D721Med (cell line): ENCODE measurements at regions not wholly inside any gene's neighbourhood (a gene's known extent, or its start where the extent isn't known, plus 50 kb on each side); places are given as distances from the start of the nearest gene placed in this dataset.

Experiments used
- DNase-seq: peaks from one replicate; pipeline ENCODE4 v3.0.0; 2011; ENCODE audit warnings: low spot score; ENCODE audit not compliant: insufficient read length
- FAIRE-seq: peaks from 2 replicates; lab custom pipeline; 2011; peaks lifted over from hg19 to GRCh38; lab: Jason Lieb, UNC
- TF ChIP-seq, protein P1 (sequence below): IDR thresholded peaks from 2 replicates; pipeline ENCODE4 v1.5.1; 2012; ENCODE audit warnings: mild to moderate bottlenecking, control low read depth; ENCODE audit not compliant: insufficient read depth; ENCODE audit errors: missing control alignments

DNA sequence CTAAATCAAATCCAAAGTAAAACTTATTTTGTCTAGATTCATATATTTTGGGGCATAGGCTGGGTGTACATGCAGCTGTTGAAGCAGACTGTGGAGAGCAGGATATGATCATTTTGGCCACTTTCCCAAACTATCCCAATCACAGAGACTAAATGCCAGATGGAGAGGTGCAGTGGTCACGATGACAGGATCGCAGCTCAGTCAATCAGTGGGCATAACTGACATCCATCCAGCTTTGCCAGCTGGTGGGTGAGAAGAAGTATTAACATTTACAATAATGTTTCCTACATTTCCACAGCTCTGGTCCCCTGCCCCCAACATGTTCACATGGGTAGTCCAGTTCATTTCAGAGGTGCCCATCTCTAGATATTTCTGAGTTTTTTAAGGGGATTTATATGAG, 255.5 kb upstream of the SESN3 start:
- TF ChIP-seq, protein P1, sequence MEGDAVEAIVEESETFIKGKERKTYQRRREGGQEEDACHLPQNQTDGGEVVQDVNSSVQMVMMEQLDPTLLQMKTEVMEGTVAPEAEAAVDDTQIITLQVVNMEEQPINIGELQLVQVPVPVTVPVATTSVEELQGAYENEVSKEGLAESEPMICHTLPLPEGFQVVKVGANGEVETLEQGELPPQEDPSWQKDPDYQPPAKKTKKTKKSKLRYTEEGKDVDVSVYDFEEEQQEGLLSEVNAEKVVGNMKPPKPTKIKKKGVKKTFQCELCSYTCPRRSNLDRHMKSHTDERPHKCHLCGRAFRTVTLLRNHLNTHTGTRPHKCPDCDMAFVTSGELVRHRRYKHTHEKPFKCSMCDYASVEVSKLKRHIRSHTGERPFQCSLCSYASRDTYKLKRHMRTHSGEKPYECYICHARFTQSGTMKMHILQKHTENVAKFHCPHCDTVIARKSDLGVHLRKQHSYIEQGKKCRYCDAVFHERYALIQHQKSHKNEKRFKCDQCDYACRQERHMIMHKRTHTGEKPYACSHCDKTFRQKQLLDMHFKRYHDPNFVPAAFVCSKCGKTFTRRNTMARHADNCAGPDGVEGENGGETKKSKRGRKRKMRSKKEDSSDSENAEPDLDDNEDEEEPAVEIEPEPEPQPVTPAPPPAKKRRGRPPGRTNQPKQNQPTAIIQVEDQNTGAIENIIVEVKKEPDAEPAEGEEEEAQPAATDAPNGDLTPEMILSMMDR = no peak
- no peak for FAIRE-seq
- no peak for DNase-seq

DNA sequence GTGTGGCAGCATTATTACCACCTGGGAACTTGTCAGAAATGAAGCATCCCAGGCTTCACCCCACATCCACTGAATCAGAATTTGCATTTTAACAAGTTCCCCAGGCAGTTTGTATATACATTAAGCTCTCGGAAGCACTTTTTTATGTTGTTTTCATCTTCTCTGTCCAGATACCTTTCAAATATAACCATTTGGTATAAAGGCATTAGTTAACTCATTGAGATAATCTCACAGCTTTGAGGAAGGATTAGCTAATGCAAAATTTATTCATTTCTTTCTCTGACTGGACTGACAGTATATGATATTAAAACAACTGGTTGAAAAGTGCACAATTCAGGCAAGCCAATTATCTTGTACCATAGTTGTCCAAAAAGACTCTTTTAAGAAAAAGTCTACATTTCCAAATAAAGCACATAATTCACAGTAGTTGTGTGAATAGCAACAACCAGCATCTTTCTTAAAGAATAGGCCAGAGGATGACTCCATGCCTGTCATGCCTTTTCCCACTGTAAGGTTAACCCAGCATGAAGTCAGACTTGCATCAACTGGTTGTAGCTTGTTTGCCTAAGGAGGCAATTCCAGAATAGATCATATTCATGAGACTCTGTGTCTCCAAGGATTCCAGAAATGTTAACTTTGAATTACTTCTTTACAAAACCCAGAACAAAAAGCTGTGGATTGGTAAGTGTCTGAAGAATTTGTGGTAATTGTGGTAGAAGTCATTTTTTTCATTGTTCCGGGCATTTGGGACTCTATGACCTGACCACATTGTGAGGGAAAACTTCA, 254.3 kb upstream of the SESN3 start:
- TF ChIP-seq, protein P1 = no peak
- DNase-seq (no peak), FAIRE-seq (no peak)

DNA sequence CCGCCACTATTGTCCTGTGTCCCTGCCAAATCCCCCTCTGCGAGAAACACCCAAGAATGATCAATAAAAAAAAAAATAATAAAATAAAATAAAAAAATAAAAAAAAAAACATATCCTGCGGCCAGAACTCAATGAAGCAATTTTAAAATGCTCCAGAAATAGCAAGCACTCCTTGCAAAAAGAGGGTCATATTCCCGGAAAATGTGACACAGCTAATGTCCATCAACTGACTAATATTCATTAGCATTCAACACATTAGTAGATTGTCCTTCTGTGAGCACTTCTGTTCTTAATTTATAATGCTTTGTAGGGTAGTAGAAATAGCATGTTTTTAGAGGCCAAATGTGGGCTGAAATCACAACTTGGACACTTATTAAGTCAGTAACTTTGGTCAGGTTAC, 252.3 kb upstream of the SESN3 start:
- TF ChIP-seq, protein P1 = no peak
- FAIRE-seq (no peak), DNase-seq (no peak)

DNA sequence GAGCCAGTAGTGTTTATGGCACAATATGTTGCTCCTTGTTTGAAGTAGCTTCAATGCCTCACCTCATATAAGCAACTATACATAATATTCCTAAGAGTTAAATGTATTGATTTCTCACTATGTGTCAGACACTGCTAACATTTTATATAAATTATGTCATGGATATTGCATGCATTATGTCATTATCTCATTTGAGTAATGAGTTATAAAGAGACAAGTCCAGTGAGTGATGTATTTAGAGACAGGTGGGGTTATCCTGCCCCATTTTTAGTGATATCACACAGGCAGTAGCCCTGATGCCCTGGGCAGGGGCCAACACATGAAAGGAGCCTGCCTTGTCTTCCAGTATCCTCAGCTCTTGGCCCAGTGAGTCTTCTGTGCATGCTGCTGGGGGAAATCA, 247.0 kb upstream of the SESN3 start:
- FAIRE-seq (no peak), DNase-seq (no peak)
- TF ChIP-seq, protein P1 = no peak

DNA sequence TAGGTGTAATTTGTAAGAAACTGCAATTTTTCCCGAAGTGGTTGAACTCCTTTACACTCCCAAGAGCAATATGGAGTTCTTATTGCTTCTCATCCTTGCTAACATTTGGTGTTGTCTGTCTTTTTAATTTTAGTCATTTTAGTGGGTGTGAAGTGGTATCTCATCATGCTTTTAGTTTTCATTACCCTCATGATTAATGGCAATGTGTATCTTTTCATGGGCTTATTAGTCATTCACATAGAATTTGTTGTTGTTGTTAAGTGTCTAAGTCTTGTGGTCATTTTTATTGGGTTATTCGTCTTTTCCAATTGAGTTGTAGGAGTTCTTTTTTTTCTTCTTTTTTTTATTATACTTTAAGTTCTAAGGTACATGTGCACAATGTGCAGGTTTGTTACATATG, 238.3 kb upstream of the SESN3 start:
- FAIRE-seq (no peak), DNase-seq (no peak)
- TF ChIP-seq, protein P1 = no peak

DNA sequence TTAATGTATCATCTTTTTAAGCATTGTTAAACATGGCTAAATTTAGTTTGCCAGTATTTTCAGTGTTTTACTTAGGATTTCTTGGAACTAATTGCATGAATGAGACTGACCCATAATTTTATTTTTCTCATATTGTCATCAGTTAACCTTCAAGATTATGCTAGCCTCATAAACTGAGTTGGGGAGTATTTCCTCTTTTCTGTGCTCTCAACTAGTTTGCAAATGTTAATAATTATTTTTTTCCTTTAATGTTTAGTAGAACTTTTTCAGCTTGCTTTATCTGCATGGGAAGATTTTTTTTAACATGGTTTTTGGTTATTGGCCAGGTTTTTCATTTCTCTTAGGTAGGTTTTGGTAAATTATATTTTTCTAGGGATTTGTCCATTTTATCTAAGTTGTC, 235.4 kb upstream of the SESN3 start:
- TF ChIP-seq, protein P1 = no peak
- DNase-seq (no peak), FAIRE-seq (no peak)

DNA sequence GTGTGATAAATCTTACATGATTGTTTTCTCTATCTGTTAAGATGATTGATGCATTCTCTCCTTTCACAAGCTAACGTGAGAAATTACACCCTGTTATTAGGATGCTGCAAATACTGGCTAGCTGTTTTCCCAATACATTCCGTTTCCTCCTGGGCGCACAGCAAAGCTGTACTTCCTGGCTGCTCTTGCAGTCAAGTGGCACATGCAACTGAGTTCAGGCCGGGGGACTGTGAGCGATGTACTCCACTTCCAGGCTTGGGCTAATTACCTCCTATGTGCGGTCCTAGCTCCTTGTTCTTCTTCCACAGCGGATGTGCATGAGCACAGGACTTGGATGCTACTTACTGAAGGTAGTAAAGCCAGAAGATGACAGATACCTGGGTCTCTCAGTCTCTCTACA, 234.9 kb upstream of the SESN3 start:
- TF ChIP-seq, protein P1 = no peak
- DNase-seq = no peak
- no peak for FAIRE-seq
